ENCODE measurements at regions not wholly inside any gene's neighbourhood (a gene's known extent, or its start where the extent isn't known, plus 50 kb on each side); places are given as distances from the start of the nearest gene placed in this dataset.

GRCh38 chr22:44372611-44373010 lies 59.9 kb upstream of the SHISAL1 start:
- Histone ChIP-seq H3K27ac (ENCODE audit: low read depth in 2 of 2, low read length in 1 of 2) (no peak overlapping the region), H3K9me2 (no peaks in the 10 kb centered on the region), H3F3A (replicated peaks; ENCODE audit: insufficient read depth) (no peaks in the 10 kb centered on the region), H3K4me2 (no peak overlapping the region), H3K4me3 (ENCODE audit: low read depth in 2 of 2, low read length in 1 of 2) (no peak overlapping the region), H3K9ac (no peak overlapping the region), H3K27me3 (ENCODE audit: insufficient read depth) (no peaks in the 10 kb centered on the region), H4K20me1 (ENCODE audit: insufficient read depth) (no peaks in the 10 kb centered on the region), H3K9me3 (peaks cover 4% of the 10 kb centered on the region), H3K4me1 (ENCODE audit: control insufficient read depth in 1 of 2, insufficient read depth in 2 of 2, low read depth in 1 of 2, low read length in 1 of 2) (peaks cover 0 to 16% of the 10 kb centered on the region in 2 experiments; a peak in 1 of 4 replicates), H3K79me2 (ENCODE audit: insufficient read depth) (no peaks in the 10 kb centered on the region), H2AFZ (ENCODE audit: low read depth) (no peak overlapping the region), H3K36me3 (replicated peaks in 1 of 2; ENCODE audit: control insufficient read depth in 1 of 2, insufficient read depth in 2 of 2, low read length in 1 of 2) (no peaks in the 10 kb centered on the region)
- ChIA-PET CTCF (interaction anchor here (1.0 to 4.3 kb wide), 2 partner anchors 10 to 14 kb away, joined by 3 to 22 read pairs; no protein-coding TSS in a partner anchor), POLR2A (no interaction called here)
- 70% methylated on average over 4 of the region's 4 CpGs for WGBS (ENCODE audit: low lambda C conversion rate)
- TF ChIP-seq MAX (IDR thresholded peaks at IDR 0.05; ENCODE audit: low read depth) (no peak), CTCF (IDR thresholded peaks at IDR 0.05) (no peak), YY1 (IDR thresholded peaks at IDR 0.05; ENCODE audit: low read depth) (no peak), SIN3A (IDR thresholded peaks at IDR 0.05; ENCODE audit: borderline replicate concordance, low read depth, low read length) (no peak), POLR2AphosphoS5 (IDR thresholded peaks at IDR 0.05; ENCODE audit: low read depth, low read length) (no peak)
- DNase-seq, result no peak

- POLR2A ChIA-PET, result no interaction called here
These were observed 59.2 kb upstream of the SHISAL1 start for GRCh38 chr22:44371741-44372525.

More at GRCh38 chr22:44371741-44372525, 59.2 kb upstream of the SHISAL1 start:
- Histone ChIP-seq H3K36me3 (replicated peaks in 1 of 2; ENCODE audit: control insufficient read depth in 1 of 2, insufficient read depth in 2 of 2, low read length in 1 of 2) (no peaks in the 10 kb centered on the region), H3K9me2 (no peaks in the 10 kb centered on the region), H3K4me3 (ENCODE audit: low read depth in 2 of 2, low read length in 1 of 2) (no peak overlapping the region), H3K79me2 (ENCODE audit: insufficient read depth) (no peaks in the 10 kb centered on the region), H2AFZ (ENCODE audit: low read depth) (no peak overlapping the region), H3K27ac (ENCODE audit: low read depth in 2 of 2, low read length in 1 of 2) (no peak overlapping the region), H3F3A (replicated peaks; ENCODE audit: insufficient read depth) (peaks cover 3% of the 10 kb centered on the region), H3K9ac (no peak overlapping the region), H3K4me2 (no peak overlapping the region), H3K27me3 (ENCODE audit: insufficient read depth) (no peaks in the 10 kb centered on the region), H4K20me1 (ENCODE audit: insufficient read depth) (no peaks in the 10 kb centered on the region), H3K4me1 (ENCODE audit: control insufficient read depth in 1 of 2, insufficient read depth in 2 of 2, low read depth in 1 of 2, low read length in 1 of 2) (peaks cover 0 to 16% of the 10 kb centered on the region in 2 experiments; a peak in 1 of 4 replicates), H3K9me3 (peaks cover 4% of the 10 kb centered on the region)
- 67% methylated on average over 1 of the region's 3 CpGs for whole genome bisulfite sequencing (ENCODE audit: low lambda C conversion rate)
- TF ChIP-seq FOSL2 (IDR thresholded peaks at IDR 0.05; ENCODE audit: borderline replicate concordance, low read depth) (no peak), ZBTB33 (IDR thresholded peaks at IDR 0.05; ENCODE audit: borderline replicate concordance, low read depth) (no peak), EP300 (IDR thresholded peaks at IDR 0.05; ENCODE audit: borderline replicate concordance in 1 of 2, low read depth in 1 of 2, low read length in 1 of 2) (no peak), SMC3 (IDR thresholded peaks at IDR 0.05; ENCODE audit: low read depth, low read length) (no peak), IRF3 (IDR thresholded peaks at IDR 0.05; ENCODE audit: low read depth, low read length) (no peak), CTCF (IDR thresholded peaks at IDR 0.05) (no peak), TEAD4 (IDR thresholded peaks at IDR 0.05; ENCODE audit: borderline replicate concordance, insufficient read depth) (no peak), CHD2 (IDR thresholded peaks at IDR 0.05; ENCODE audit: low read length, partially characterized antibody) (no peak), NFIC (IDR thresholded peaks at IDR 0.05; ENCODE audit: borderline replicate concordance) (no peak), RXRA (IDR thresholded peaks at IDR 0.05; ENCODE audit: borderline replicate concordance, low read depth) (no peak), FOXM1 (IDR thresholded peaks at IDR 0.05; ENCODE audit: low read depth) (no peak), USF1 (IDR thresholded peaks at IDR 0.05; ENCODE audit: borderline replicate concordance, low read depth) (no peak)
- CTCF ChIA-PET, result interaction anchor here (4.3 kb wide), 1 partner anchor 11 kb away, joined by 22 read pairs; no protein-coding TSS in a partner anchor
- no peak for DNase-seq

Measured in SK-N-SH (cell line).